Stimulated activated CD8-positive, alpha-beta memory T cell treated with anti-CD3 and anti-CD28 coated beads, Interleukin-7, amount 100 ng/mL, for 4 hours (primary cell): ENCODE measurements at regions not wholly inside any gene's neighbourhood (a gene's known extent, or its start where the extent isn't known, plus 50 kb on each side); places are given as distances from the start of the nearest gene placed in this dataset.

ENCODE experiments used
- DNase-seq, 2 donors: peaks; one replicate each; pipeline ENCODE4 v3.0.0-alpha.2; 2020; ENCODE audit warnings: low read depth in 2 of 2

DNA sequence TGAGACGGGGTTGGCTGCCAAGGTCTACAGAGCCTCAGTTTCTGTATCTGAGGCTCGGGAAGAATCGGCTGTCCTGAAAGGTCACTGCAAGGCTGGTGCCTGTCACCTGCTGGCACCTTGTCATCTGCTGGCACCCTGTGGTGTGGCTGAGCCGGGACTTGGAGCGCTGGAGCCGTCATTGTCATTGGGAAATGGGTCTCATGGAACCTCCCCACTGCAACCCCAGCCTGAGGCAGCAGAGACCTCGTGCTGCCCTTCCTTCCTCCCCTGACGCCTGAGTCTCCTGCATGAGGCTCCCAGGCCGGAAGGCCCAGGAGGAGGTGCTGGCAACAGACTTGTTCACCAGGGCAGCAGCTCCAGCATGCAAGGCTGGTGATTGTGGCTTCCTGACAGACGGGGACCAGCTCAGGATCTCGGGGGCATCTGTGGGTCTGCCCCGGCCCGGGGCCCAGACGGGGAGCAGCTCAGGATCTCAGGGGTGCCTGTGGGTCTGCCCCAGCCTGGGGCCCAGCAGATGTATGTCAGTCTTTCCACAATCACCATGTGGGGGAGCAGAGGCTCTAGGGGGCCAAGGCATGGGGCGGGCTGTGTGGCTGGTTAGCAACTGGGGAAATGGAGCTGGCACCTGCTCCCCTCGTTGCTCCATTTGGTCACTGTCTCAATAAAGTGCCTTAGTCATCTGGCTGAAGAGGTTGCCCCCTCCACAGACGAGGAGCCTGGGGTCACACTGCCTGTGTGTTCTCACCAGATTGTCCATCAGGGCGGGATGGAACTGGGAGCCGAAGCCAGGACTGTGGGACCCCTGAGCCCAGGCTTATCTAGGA is 668.7 kb downstream of the BRD1 start:
- DNase-seq, result no peak

GRCh38 chr22:49157529-49158339 is 669.9 kb downstream of the BRD1 start:
- no peak for DNase-seq

DNA sequence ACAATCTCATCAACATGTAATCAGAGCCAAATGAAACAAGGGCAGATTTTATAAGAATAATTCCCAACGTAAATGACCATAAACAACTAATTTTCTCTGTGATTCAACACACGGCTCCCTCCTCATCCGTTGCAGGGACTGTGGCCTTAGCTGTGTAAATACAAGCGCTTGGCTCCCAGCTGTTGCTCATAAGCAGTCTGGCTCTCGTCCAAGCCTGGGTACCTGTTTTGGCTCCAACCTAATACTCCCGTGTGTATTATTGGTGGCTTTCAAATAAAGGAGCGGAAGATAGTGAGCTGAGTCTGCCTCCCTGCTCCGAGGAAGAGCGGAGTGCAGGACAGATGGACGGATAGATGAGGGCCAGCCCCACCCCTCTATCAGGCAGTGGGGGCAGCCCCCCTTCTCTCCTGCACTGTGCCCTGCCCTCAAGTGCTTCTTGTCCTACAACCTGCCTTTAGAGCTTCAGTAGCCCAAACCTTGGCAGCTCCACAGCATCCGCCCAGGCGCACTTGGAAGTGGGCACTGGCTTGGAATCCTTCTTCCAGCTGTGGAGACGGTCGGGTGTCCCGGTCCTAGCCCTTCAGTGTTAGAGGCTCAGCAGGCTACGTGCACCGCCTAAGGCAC is 670.9 kb downstream of the BRD1 start:
- DNase-seq, result no peak

- no peak for DNase-seq
Observed at GRCh38 chr22:49155770-49156580, 671.7 kb downstream of the BRD1 start.

GRCh38 chr22:49155039-49155769 is 672.5 kb downstream of the BRD1 start:
- DNase-seq, result no peak

DNA sequence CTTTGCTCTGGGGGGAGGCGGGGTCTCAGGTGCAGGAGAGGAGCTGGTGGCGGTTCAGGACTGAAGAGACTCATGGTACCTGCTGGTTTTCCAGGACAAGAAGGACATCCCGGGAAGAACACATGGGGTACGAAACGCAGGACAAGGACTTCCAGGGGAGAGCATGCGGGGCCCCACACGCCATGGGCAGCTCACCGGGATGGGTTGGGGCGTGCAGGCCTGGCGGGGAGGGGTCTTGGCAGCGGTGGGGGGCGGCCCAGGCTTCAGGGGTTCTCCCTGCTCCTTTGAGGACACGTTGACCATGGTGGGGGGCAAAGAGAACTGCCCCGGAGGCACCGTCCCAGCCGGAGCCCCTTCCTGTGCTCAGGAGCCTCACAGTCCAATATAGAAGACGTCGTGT is 673.2 kb downstream of the BRD1 start:
- DNase-seq, result no peak

DNA sequence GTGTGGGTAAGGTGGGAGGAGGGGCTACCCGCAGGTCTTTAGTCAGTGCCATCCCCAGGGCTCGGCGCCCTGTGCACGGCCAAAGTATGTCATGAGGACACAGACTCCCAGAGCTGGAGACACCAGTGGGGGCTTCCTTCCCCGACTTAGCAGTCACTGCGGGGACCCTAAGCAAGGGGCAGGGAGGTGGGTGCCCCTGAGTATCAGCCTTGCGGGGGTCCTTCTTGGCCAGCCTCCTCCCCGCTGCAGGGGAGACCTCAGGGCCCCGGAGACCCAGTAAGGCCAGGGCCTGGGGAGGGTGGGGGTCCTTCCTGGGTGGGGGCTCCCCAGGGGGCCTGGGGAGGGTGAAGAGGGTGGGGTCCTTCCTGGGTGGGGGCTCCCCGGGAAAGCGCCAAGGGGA is 673.8 kb downstream of the BRD1 start:
- no peak for DNase-seq

GRCh38 chr22:49152939-49153770 is 674.5 kb downstream of the BRD1 start:
- DNase-seq, result no peak

GRCh38 chr22:49152127-49152938 is 675.3 kb downstream of the BRD1 start:
- DNase-seq, result no peak

- no peak for DNase-seq
Observed at GRCh38 chr22:49151256-49152126, 676.2 kb downstream of the BRD1 start.

GRCh38 chr22:49150801-49151221 is 676.9 kb downstream of the BRD1 start:
- no peak for DNase-seq

GRCh38 chr22:49149721-49150608 is 677.7 kb downstream of the BRD1 start:
- no peak for DNase-seq

DNA sequence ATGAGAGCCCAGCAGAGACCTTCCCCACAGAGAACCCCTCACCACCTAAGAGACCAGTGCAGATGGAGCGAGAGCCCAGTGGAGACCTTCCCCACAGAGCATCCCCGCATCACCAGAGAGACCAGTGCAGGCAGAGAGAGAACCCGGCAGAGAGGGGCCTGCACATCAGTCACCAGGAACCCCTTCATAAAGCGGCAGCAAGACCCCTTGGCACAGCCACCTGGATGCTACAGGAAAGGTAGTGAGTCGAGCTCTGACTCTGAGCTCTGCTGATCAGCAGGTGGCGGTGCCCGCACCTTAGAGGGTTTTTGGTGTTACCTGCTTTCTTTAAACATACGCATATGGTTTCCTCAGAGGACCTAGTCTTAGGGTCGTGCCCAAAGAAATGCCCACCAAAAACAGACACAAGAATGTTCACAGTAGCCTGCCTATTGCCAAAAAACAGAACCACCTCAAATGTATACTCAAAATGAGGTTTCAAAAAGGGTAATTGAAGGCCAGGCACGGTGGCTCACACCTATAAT is 678.7 kb downstream of the BRD1 start:
- no peak for DNase-seq

DNA sequence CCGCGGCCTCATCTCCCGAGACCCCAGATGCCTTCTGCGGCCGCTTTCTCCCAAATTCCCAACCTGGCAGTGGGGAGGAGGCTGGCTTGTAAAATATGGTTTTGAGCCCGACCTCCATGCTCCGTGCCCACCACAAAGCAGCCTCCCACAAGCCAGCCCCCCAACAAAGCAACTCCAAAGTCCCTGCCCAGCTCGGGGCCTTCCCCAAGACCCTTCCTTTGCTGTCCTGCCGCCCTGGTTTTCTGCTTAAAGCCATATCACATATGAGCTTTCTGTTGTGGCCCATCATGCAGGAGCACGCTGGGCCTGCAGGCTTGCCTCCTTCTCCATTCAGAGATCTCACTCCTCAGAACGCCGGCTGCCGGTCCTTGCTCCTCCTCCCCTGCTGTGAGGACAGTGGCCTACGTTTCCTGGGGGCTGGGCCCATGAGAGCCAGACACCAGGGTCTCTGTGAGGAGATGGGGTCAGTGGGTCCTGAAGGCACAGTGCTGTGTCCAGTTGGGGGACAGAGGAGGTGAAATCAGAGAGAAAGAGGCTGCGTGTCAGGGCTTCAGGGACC is 680.0 kb downstream of the BRD1 start:
- DNase-seq, result no peak

- DNase-seq, result no peak
Observed at GRCh38 chr22:49147171-49147570, 680.5 kb downstream of the BRD1 start.

- no peak for DNase-seq
Observed at GRCh38 chr22:49146511-49146910, 681.2 kb downstream of the BRD1 start.

- no peak for DNase-seq
Observed at GRCh38 chr22:49143812-49144211, 683.9 kb downstream of the BRD1 start.
